Choroid plexus epithelial cell (primary cell): ENCODE measurements at regions not wholly inside any gene's neighbourhood (a gene's known extent, or its start where the extent isn't known, plus 50 kb on each side); places are given as distances from the start of the nearest gene placed in this dataset.
"Not testable (repeated sequence)": the region's sequence is repeated elsewhere in the genome, so short reads cannot be mapped to it uniquely, and the experiment has no call there.

ENCODE experiments used
- DNase-seq: peaks from one replicate; pipeline ENCODE4 v3.0.0-alpha.2; 2010; ENCODE audit warnings: low read depth
- H3K4me3 ChIP-seq: 2 replicates; pipeline ENCODE4 v1.5.1; 2011; ENCODE audit warnings: low read depth, mild to moderate bottlenecking, control low read depth, low read length, moderate library complexity
- CTCF ChIP-seq: conservative IDR thresholded peaks from 2 replicates; pipeline ENCODE4 v1.5.1; 2011; ENCODE audit warnings: low read depth, mild to moderate bottlenecking, control low read depth, inconsistent platforms, low read length, moderate library complexity

- peak; percentile 60 for TF ChIP-seq CTCF
- peak; percentile 100 for DNase-seq
These were observed 53.3 kb upstream of the ZNF527 start for GRCh38 chr19:37317403-37318209.

DNA sequence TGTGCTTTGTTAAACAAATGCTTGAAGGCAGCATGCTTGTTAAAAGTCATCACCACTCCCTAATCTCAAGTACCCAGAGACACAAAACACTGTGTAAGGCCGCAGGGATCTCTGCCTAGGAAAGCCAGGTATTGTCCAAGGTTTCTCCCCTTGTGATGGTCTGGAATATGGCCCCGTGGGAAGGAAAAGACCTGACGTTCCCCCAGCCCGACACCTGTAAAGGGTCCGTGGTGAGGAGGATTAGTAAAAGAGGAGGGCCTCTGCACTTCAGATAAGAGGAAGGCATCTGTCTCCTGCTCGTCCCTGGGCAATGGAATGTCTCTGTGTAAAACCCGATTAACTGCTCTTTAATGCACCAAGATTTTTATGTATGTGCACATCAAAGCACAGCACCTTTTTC, 49.9 kb upstream of the ZNF527 start:
- not testable (repeated sequence) for H3K4me3 ChIP-seq, DNase-seq

More at GRCh38 chr19:37317403-37318209, 53.3 kb upstream of the ZNF527 start:
- peak overlapping the region; percentile 98 for H3K4me3 ChIP-seq
